ENCODE measurements at regions not wholly inside any gene's neighbourhood (a gene's known extent, or its start where the extent isn't known, plus 50 kb on each side); places are given as distances from the start of the nearest gene placed in this dataset.

GRCh38 chr6:119879731-119880130 is 530.2 kb upstream of the MAN1A1 start:
- no peak for DNase-seq (ENCODE audit: low spot score)

- no peak for DNase-seq (ENCODE audit: low spot score)
Measured at GRCh38 chr6:119874381-119874780, 524.8 kb upstream of the MAN1A1 start.

GRCh38 chr6:119873107-119873506 is 523.5 kb upstream of the MAN1A1 start:
- no peak for DNase-seq (ENCODE audit: low spot score)

- no peak for DNase-seq (ENCODE audit: low spot score)
Measured at GRCh38 chr6:119871520-119871919, 522.0 kb upstream of the MAN1A1 start.

GRCh38 chr6:119865466-119866350 is 516.1 kb upstream of the MAN1A1 start:
- no peak for DNase-seq (ENCODE audit: low spot score)

- DNase-seq (ENCODE audit: low spot score): no peak
Measured at GRCh38 chr6:119862719-119863118, 513.2 kb upstream of the MAN1A1 start.

GRCh38 chr6:119858901-119859300 is 509.3 kb upstream of the MAN1A1 start:
- no peak for DNase-seq (ENCODE audit: low spot score)

GRCh38 chr6:119856136-119856535 is 506.6 kb upstream of the MAN1A1 start:
- no peak for DNase-seq (ENCODE audit: low spot score)

- no peak for DNase-seq (ENCODE audit: low spot score)
Measured at GRCh38 chr6:119848696-119849095, 499.1 kb upstream of the MAN1A1 start.

GRCh38 chr6:119845161-119845560 is 495.6 kb upstream of the MAN1A1 start:
- DNase-seq (ENCODE audit: low spot score): no peak

GRCh38 chr6:119844387-119844786 is 494.8 kb upstream of the MAN1A1 start:
- no peak for DNase-seq (ENCODE audit: low spot score)

- DNase-seq (ENCODE audit: low spot score): no peak
Measured at GRCh38 chr6:119842191-119842590, 492.6 kb upstream of the MAN1A1 start.

GRCh38 chr6:119838043-119838442 is 488.5 kb upstream of the MAN1A1 start:
- no peak for DNase-seq (ENCODE audit: low spot score)

GRCh38 chr6:119834418-119834817 is 484.9 kb upstream of the MAN1A1 start:
- no peak for DNase-seq (ENCODE audit: low spot score)

GRCh38 chr6:119832411-119832810 is 482.9 kb upstream of the MAN1A1 start:
- no peak for DNase-seq (ENCODE audit: low spot score)

- DNase-seq (ENCODE audit: low spot score): peak; percentile 43
Measured at GRCh38 chr6:119830494-119831295, 481.1 kb upstream of the MAN1A1 start.

GRCh38 chr6:119830069-119830468 is 480.5 kb upstream of the MAN1A1 start:
- no peak for DNase-seq (ENCODE audit: low spot score)

- DNase-seq (ENCODE audit: low spot score): peak; percentile 17
Measured at GRCh38 chr6:119829499-119829898, 479.9 kb upstream of the MAN1A1 start.

GRCh38 chr6:119829006-119829405 is 479.4 kb upstream of the MAN1A1 start:
- no peak for DNase-seq (ENCODE audit: low spot score)

- no peak for DNase-seq (ENCODE audit: low spot score)
Measured at GRCh38 chr6:119821380-119821779, 471.8 kb upstream of the MAN1A1 start.

- no peak for DNase-seq (ENCODE audit: low spot score)
Measured at GRCh38 chr6:119818876-119819275, 469.3 kb upstream of the MAN1A1 start.

- no peak for DNase-seq (ENCODE audit: low spot score)
Measured at GRCh38 chr6:119814609-119815400, 465.2 kb upstream of the MAN1A1 start.

Data from kidney tubule cell (primary cell).